OCI-LY1 (cell line): ENCODE measurements at regions not wholly inside any gene's neighbourhood (a gene's known extent, or its start where the extent isn't known, plus 50 kb on each side); places are given as distances from the start of the nearest gene placed in this dataset.

Experiments
- CTCF ChIP-seq: fragments of 200-600 bp; sonication (generic), shearing (Covaris generic); IDR thresholded peaks from 2 replicates; pipeline ENCODE4 v1.5.1; 2017; ENCODE audit warnings: mild to moderate bottlenecking, antibody characterized with exemption, low read length, moderate library complexity, mixed read lengths
- EZH2 ChIP-seq: fragments of 200-600 bp; sonication (generic), shearing (Covaris generic); IDR thresholded peaks from 2 replicates; pipeline ENCODE4 v1.8.0; 2017; ENCODE audit warnings: borderline replicate concordance, mixed run types, mild to moderate bottlenecking, antibody characterized with exemption, low read length, moderate library complexity, mixed read lengths

GRCh38 chr5:123875561-123876275, 363.7 kb downstream of the CSNK1G3 start:
- no peak for TF ChIP-seq CTCF
- TF ChIP-seq EZH2 = no peak
